NCI-H146 treated with DMSO at 0.1 percent for 48 hours (cell line): ENCODE measurements at regions not wholly inside any gene's neighbourhood (a gene's known extent, or its start where the extent isn't known, plus 50 kb on each side); places are given as distances from the start of the nearest gene placed in this dataset.

Experiments used
- DNase-seq: peaks from one replicate; lab custom pipeline; 2025; ENCODE audit not compliant: unreplicated experiment; lab: John Stamatoyannopoulos, UW

DNA sequence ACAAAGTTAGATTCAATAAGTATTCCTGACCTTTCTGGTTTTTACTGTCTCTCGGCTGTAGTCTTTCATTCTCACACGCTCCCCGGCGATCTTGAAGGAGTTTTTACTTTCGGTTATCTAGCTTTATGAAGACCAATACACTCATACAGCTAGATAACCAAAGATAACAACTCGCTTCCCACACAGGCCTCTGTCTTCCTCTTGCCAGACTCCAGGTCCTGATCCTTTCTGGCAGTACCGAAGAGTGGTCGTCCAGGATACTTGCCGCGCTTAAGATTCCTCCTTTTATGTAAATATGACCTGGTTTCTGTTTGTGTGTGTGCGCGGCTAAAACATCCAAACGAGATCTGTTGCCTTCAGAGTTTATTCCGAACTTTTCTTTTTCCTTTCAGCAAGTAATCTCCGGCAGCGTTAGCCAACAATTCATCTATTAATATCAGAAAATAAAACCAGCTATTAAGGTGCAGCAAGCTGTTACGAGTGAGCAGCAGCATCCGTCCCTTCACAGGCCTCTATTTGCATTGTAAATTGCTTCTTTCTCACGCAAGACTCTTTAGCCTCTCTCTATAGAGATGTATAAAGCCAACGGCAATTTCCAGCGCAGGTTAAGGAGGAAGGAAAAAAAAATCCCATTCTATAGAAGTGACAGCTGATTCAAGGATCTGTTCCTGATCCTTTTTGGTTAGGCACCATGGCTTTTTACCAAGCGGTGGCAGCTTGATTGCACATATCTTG lies 216.1 kb downstream of the MEF2C start:
- DNase-seq = peak; percentile 34

DNA sequence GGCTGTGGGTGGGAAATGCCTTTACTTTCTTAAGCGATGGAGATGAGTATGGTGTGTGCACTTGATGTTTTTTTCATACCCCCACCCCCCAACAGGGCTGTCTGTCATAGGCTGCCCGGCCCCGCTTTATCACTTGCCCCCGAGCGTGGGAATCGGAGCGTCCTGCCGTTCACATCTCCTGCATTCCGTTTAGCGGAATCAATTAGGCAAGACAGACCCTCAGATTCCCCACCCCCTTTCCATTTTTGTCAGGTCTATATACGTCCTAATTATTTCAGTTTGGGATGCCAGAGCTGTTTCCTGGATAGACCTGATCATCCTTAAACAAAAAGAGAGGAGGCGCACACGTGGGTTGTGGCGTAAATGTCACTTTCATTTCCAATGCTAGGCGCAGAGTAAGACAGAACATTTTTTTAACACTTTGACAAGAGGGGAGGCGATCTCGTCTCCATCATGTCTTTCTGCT lies 217.2 kb downstream of the MEF2C start:
- DNase-seq = no peak

GRCh38 chr5:88664645-88665044 lies 218.3 kb downstream of the MEF2C start:
- DNase-seq = peak; percentile 1

DNA sequence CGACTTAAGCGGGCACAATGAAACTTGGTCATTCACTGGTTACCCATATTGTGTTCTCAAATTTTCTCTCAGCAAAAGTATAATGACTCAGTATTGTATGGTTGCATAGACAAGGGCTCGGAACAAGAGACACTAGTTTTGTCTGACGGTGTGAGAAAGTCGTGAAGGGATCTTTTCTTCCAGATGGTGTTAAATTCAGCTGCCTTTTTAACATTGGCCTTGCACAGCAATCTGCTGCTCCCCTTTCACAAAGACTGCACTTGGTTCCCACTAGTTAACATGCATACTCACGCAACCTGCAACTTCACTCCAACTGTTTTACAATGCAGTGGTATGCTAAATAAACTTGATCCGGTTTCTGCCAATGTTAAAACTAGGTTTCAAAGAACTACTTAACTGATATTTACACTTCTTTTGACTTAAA lies 219.2 kb downstream of the MEF2C start:
- no peak for DNase-seq

DNA sequence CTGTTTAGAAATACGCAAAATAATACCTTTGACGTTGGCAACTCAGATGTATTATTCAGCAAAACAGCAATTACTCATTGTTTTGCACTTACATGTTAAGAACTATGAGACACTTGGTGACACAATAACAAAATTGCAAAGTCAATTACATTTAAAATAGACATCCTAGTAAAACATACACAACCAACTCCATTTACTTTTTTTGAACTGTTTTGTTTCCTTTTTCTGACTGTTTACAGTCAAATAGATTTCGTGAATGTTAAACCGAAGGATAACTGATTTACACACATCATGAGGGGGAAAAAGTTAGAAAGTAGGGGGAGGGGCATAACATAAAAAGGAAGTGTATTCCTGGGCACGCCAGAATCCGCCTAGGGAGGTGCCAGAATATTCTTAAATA lies 220.1 kb downstream of the MEF2C start:
- no peak for DNase-seq

DNA sequence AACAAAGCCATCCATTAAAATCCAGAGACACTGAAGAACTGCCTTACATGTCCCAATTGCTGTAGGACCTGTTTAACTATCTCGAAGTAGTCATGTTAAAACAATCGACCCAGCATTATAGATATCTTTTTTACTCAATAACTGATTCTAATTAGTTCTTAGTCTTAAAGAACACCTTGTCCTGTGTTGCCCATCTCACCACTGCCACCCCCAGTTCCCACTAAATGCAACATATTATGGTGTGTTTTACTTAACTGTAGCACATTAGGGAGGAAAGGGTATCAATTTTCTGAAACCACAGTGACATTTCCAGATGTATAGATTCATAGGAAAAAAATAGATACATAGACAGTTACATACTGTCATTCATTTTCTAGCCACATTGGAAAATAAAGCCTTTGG lies 221.2 kb downstream of the MEF2C start:
- DNase-seq = peak; percentile 7

- DNase-seq = peak; percentile 86
These were observed 221.8 kb downstream of the MEF2C start for GRCh38 chr5:88660947-88661805.

DNA sequence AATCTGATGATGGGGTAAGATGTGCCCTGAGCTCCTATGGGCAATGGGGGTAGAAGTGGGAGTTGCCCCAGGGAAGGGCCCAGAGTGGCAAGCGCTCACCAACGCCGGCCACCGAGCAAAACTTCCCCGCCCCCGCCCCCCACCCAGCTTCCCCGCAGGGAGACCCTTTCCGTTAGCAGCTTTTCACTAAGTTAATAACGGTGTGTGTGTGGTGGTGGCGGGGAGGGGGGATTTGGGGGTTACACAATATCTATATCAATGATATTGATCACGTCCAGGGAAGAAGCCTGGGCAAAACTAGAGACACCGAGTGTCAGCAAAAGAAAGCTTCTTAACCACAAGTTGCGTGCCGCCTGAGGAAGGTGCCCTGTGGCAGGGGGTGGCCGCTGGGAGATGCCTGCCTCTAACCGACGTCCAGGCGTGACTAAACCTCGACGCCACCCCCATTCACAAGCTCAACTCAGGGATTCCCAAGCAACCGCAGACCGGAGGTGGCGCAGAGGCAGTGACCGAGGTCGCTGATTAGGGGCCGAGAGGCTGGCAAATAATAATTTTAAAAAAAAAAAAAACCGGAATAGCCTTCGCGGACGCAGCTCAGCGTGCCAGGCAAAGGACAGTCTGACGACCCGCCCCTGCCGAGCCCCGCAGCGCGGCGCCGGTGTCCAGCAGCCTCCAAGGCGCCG lies 222.6 kb downstream of the MEF2C start:
- DNase-seq = peak; percentile 47

DNA sequence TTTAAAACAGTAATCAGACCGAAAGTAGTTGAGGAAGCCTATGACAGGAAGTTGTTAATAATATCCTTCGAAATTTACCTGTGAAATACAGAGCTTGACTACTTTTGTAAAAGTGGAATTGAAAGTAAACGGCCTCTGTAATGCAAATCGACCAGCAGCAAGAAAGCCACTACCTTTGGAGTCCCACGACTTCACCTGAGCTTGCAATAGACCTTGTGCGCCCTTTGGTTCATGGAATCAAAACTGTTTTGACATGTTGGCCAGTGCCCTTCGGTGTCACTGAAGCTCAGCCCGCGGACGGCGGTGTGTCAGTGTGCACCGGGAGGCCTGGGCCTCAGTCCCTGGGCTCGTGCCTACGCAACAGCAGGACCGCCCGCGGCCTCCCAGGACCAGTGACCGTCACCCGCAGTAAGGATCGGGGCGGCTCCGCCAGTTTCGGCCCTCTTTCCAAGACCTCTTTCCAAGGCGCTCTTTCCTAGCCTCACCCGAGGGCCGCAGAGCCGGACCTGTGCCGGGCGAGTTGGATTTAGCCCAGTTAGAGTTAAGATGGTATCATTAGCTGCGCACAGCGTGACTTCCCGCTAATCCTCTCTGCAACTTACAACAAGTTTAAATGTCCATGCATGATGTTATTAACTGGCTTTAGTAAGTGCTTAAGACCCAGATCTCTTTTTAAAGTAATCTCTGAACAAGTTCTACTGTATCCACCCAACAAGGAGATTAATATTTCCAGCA lies 223.3 kb downstream of the MEF2C start:
- DNase-seq = no peak

DNA sequence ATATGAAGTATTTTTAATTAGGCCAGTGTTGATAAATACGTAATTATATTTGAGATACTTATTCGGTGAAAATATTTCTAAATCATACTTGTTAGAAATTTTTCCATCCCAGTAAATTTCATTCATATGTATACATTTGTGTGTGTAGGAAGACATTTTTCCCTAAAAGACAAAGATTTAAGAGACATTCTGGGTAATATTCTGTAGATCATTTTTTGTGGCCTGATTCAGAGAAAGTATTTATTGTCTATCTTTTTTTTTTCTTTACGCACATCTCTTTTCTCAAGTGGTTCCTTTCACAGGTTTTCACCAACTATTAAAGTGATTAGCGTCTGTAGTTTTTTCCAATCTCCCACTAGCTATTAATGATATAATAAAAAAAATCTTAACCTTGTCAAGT lies 224.1 kb downstream of the MEF2C start:
- no peak for DNase-seq

- no peak for DNase-seq
These were observed 224.8 kb downstream of the MEF2C start for GRCh38 chr5:88657906-88658775.

- DNase-seq = no peak
These were observed 225.8 kb downstream of the MEF2C start for GRCh38 chr5:88657136-88657535.

- DNase-seq = no peak
These were observed 226.6 kb downstream of the MEF2C start for GRCh38 chr5:88656221-88656950.

- DNase-seq = no peak
These were observed 229.5 kb downstream of the MEF2C start for GRCh38 chr5:88653471-88653870.

DNA sequence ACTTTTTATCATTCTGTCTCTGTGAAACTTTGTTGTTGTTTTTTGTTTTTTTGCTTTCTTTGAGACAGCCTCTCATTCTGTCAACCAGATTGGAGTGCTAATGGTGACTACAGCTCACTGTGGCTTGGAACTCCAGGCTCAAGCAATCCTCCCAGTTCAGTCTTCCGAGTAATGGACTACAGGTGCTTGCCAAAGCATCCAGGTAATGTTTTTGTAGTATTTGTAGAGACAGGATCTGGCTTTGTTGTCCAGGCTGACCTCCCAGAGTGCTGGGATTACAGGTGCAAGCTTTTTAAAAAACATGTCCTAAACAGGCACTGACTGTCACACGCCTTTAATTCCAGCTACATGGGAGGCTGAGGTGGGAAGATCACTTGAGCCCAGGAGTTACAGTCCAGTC lies 235.1 kb downstream of the MEF2C start:
- no peak for DNase-seq

- no peak for DNase-seq
These were observed 236.1 kb downstream of the MEF2C start for GRCh38 chr5:88646866-88647265.

DNA sequence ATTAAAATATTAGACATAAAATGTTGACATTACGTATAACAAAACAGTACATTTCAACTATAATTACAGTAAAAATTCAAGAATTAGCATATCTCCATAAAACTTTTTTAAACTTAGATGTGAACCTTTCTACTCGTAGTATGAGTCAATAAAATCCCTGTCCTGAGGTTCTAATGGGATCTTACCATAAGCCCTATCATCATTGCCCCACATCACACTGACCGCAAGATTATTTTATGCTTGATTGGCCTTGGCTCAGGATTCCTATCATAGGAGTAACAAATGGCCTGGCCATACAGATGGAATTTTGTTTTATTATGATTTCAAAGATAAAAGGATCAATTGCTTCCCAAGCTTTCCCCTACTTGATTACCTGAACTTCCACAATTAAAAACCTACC lies 238.3 kb downstream of the MEF2C start:
- no peak for DNase-seq

DNA sequence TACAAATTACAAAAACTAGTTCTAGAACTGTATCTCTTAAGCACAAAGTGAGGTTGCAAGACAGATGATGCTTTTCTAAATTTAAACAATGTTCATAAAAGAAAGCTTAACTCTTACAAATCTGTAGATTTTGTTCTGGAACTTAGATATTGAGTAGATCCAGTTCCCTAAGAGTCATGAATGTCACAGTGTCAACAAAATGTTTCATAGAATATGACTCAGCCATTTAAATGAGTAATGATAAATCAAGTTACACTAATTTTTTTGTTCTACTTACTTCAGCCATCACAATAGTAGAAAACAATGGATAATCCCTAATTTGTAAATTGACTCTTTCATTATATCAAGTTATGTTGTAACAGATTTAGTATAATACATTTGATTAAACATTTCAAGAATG lies 239.7 kb downstream of the MEF2C start:
- no peak for DNase-seq

DNA sequence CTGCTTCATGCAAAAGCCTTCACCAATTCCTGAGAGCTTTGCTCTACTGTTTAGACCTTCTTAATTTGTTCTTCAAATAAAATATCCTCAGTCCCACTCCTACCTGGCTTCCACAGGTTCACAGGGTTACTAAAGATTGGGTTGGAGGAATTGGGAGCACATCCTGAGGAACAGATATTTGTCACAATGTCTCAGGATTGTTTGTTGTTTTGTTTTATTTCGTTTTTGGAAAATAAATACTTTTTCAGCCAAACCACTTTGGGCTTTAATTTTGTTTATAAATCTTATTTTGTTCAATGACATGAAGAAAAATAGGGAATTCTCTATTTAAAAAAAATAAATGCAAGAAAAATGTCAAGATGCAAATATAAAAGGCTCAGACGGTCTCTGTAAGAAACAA lies 249.0 kb downstream of the MEF2C start:
- DNase-seq = no peak
